OCI-LY1 (cell line): ENCODE measurements at regions not wholly inside any gene's neighbourhood (a gene's known extent, or its start where the extent isn't known, plus 50 kb on each side); places are given as distances from the start of the nearest gene placed in this dataset.

Source experiments
- CTCF ChIP-seq: fragments of 200-600 bp; sonication (generic), shearing (Covaris generic); IDR thresholded peaks from 2 replicates; pipeline ENCODE4 v1.5.1; 2017; ENCODE audit warnings: mild to moderate bottlenecking, antibody characterized with exemption, low read length, moderate library complexity, mixed read lengths
- EZH2 ChIP-seq: fragments of 200-600 bp; sonication (generic), shearing (Covaris generic); IDR thresholded peaks from 2 replicates; pipeline ENCODE4 v1.8.0; 2017; ENCODE audit warnings: borderline replicate concordance, mixed run types, mild to moderate bottlenecking, antibody characterized with exemption, low read length, moderate library complexity, mixed read lengths

GRCh38 chr11:70498976-70499801 lies 100.9 kb downstream of the CTTN start:
- TF ChIP-seq CTCF (no peak), EZH2 (no peak)
